Esophagus muscularis mucosa (tissue), 3 donors: ENCODE measurements at regions not wholly inside any gene's neighbourhood (a gene's known extent, or its start where the extent isn't known, plus 50 kb on each side); places are given as distances from the start of the nearest gene placed in this dataset.

Experiments used
- CTCF ChIP-seq, 3 experiments: fragments of 200-600 bp in 2 of 3; fragments of 450-650 bp in 1 of 3; sonication (generic) in 2 of 3; IDR thresholded peaks; one replicate each; pipeline ENCODE4 v1.5.1; 2017 to 2019; ENCODE audit warnings: antibody characterized with exemption in 3 of 3, mild to moderate bottlenecking in 2 of 3, moderate library complexity in 1 of 3
- POLR2A ChIP-seq: fragments of 450-650 bp; IDR thresholded peaks from one replicate; pipeline ENCODE4 v1.6.1; 2017; ENCODE audit warnings: antibody characterized with exemption, moderate library complexity, mild to moderate bottlenecking, low read depth
- POLR2AphosphoS5 ChIP-seq, 2 donors: sonication (generic); formaldehyde crosslinking; IDR thresholded peaks; one replicate each; pipeline ENCODE4 v1.6.1; 2017; ENCODE audit warnings: antibody characterized with exemption in 2 of 2

GRCh38 chr1:115522386-115522785 lies 119.4 kb upstream of the VANGL1 start:
- TF ChIP-seq CTCF (IDR thresholded peaks at IDR 0.05) (no peak), POLR2A (no peak), POLR2AphosphoS5 (IDR thresholded peaks at IDR 0.05) (no peak)
